NCI-H460 (cell line): ENCODE measurements at regions not wholly inside any gene's neighbourhood (a gene's known extent, or its start where the extent isn't known, plus 50 kb on each side); places are given as distances from the start of the nearest gene placed in this dataset.

Experiments used
- DNase-seq: peaks from one replicate; pipeline ENCODE4 v3.0.0-alpha.2; 2016; ENCODE audit warnings: low read depth; ENCODE audit errors: extremely low read depth

GRCh38 chr4:14087459-14087858, 459.9 kb upstream of the BOD1L1 start:
- DNase-seq = no peak

- DNase-seq = no peak
These were observed 460.4 kb upstream of the BOD1L1 start for GRCh38 chr4:14087921-14088320.

GRCh38 chr4:14091531-14091930, 464.0 kb upstream of the BOD1L1 start:
- no peak for DNase-seq

GRCh38 chr4:14091966-14092365, 464.4 kb upstream of the BOD1L1 start:
- DNase-seq = no peak

- no peak for DNase-seq
These were observed 465.2 kb upstream of the BOD1L1 start for GRCh38 chr4:14092741-14093140.

- no peak for DNase-seq
These were observed 468.3 kb upstream of the BOD1L1 start for GRCh38 chr4:14095831-14096230.

- DNase-seq = no peak
These were observed 469.0 kb upstream of the BOD1L1 start for GRCh38 chr4:14096396-14096965.

- no peak for DNase-seq
These were observed 472.8 kb upstream of the BOD1L1 start for GRCh38 chr4:14100349-14100748.

- no peak for DNase-seq
These were observed 482.9 kb upstream of the BOD1L1 start for GRCh38 chr4:14110407-14110806.

- DNase-seq = no peak
These were observed 484.2 kb upstream of the BOD1L1 start for GRCh38 chr4:14111730-14112181.

- no peak for DNase-seq
These were observed 487.6 kb upstream of the BOD1L1 start for GRCh38 chr4:14115106-14115505.

GRCh38 chr4:14117575-14118238, 490.2 kb upstream of the BOD1L1 start:
- DNase-seq = no peak

GRCh38 chr4:14124816-14125215, 497.3 kb upstream of the BOD1L1 start:
- DNase-seq = no peak

- no peak for DNase-seq
These were observed 498.0 kb upstream of the BOD1L1 start for GRCh38 chr4:14125375-14126129.

GRCh38 chr4:14130551-14130950, 503.0 kb upstream of the BOD1L1 start:
- DNase-seq = no peak

GRCh38 chr4:14131335-14131734, 503.8 kb upstream of the BOD1L1 start:
- no peak for DNase-seq

- DNase-seq = no peak
These were observed 504.8 kb upstream of the BOD1L1 start for GRCh38 chr4:14132301-14132700.

GRCh38 chr4:14138106-14138505, 510.6 kb upstream of the BOD1L1 start:
- DNase-seq = no peak

GRCh38 chr4:14143892-14144291, 516.4 kb upstream of the BOD1L1 start:
- DNase-seq = no peak

- no peak for DNase-seq
These were observed 521.9 kb upstream of the BOD1L1 start for GRCh38 chr4:14149176-14150053.

- no peak for DNase-seq
These were observed 523.6 kb upstream of the BOD1L1 start for GRCh38 chr4:14151101-14151500.
